Renal cortex interstitium (tissue), 11 donors: ENCODE measurements at regions not wholly inside any gene's neighbourhood (a gene's known extent, or its start where the extent isn't known, plus 50 kb on each side); places are given as distances from the start of the nearest gene placed in this dataset.
A peak's percentile ranks its signal among the peaks of the same experiment; 100 is the strongest.
"Not testable (repeated sequence)": the region's sequence is repeated elsewhere in the genome, so short reads cannot be mapped to it uniquely, and the experiment has no call there.

Experiments used
- DNase-seq, 11 donors: peaks; one replicate each; pipeline ENCODE4 v3.0.0-alpha.2; 2013; ENCODE audit warnings: low read depth in 9 of 11, low spot score in 4 of 11; ENCODE audit errors: extremely low read depth in 1 of 11

DNA sequence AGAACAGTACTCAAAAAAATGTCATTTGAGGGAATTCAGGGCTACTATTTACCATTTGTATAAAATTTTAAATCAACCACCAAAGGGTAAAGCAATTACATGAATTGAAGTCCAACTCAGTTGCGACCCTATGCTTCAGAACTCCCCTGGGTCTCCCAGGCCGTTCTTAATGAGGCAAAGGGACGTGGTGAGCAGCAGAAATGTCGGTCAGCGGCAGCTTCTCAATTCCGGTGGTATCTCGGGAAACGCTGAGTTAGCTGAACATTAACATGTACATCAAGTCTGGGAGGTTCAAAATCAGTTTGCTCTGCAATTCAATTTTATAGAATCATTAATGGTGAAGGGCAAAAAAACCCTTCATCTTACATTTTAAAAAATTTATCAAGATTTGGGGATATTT, 173.2 kb downstream of the DIRAS2 start:
- DNase-seq = no peak

DNA sequence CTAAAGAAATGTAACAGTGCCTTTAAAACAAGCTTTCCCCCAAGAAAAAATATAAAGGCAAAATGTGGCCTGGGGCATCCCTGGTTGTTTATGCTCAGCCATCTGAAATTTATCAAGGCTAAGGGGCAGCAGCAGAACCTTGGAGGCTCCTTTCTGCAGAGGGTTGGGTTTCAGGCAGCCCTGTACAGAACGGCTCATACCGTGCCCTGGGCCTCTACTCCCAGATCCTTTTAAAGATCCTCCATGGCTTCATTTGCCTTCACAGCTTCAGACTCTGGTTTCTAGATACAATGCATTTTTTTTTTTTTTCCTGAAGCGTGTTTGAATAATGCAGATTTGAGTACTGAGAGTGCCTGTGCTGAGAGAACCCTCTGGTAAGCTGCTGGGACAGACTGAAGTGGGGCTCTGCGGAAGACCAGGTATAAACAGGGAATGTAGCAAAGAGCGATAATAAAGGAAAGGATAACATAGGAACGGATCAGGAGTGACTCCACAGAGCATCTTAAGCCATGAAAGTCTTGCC, 172.7 kb downstream of the DIRAS2 start:
- DNase-seq = no peak

DNA sequence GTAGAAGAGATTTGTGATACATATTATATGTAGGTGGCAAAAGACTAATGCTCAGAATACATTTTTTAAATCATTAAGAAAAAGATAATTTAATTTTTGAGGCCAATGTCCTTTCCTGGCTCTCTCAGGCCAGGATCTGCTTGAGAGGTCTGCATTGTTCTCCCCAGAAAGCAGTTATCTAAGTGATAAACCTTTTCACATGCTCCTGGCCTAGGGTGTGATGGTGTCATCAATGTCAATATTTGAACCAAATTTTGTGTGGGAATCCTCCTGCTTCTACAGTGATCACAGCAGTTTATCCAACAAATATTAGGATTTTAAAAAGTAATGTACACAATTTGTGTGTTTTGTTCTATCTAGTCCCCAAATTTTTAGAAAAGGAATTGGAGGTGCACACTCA, 166.6 kb downstream of the DIRAS2 start:
- no peak for DNase-seq

DNA sequence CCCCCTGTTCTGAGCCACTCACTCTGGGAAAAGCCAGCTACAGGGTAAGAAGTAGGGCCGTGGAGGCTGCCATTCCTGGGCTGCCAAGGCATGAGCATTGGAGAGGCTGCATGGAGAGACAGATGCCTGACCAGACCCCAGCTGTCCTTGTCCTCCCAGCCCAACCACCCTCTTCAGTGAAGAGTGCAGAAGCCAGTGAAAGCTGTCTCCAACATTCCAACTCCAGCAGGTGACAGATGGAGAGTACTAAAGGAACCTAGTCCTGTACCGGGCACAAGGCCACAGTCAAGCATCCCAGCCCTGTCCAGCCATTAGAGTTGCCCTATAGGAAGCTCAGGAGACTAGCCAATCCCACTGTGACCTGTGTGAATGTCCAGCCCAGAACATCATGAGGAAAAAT, 165.1 kb downstream of the DIRAS2 start:
- no peak for DNase-seq

DNA sequence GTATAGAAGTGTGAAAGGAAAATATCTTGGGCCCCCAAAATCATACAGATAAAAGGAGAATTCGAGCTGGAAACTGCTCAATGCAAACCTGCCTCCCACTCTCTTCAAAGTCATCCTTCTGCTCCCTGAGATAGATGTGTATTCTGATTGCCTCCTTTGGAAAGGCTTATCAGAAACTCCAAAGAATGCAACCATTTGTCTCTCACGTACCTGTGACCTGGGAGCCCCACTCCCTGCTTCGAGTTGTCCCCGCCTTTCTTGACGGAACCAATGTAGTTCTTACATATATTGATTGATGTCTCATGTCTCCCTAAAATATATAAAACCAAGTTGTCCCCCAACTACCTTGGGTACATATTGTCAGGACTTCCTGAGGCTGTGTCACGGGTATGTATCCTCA, 163.8 kb downstream of the DIRAS2 start:
- DNase-seq = no peak

DNA sequence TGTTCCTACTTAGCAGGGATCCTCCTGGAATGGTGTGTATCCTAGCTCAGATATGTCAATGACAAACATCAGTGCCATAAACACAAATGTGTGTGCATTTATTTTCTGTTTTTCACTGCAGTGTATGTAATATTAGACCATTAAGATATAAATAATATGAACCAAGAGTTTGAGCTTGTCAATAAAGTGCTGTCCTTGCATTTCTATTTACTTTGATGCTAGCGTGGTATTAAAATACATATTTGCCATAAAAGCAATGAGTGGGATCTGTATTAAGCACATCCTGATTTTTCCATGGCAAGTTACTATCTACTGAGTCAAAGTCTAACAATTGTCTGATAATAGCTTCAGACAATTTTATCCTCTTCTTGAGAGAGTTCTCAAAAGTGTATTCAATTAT, 157.6 kb downstream of the DIRAS2 start:
- DNase-seq = no peak

DNA sequence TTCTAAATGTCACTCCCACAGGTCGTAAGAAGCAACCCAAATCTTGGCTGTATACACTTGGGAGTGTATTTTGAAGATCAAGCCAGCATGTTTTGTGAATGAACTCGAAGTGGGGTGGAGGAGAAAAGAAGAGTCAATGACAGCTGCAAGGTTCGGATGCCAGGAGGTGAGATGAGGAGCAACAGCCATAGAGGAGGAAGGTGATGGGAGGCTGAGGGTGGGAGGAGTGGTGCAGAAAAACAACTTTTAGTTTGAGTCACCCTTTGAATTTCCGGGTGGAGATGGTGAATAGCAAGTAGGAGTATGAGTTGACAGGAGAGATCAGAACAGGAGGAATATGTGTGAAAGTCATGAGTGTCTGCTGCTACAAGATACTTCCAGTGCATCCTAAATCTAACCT, 153.6 kb downstream of the DIRAS2 start:
- DNase-seq = no peak

DNA sequence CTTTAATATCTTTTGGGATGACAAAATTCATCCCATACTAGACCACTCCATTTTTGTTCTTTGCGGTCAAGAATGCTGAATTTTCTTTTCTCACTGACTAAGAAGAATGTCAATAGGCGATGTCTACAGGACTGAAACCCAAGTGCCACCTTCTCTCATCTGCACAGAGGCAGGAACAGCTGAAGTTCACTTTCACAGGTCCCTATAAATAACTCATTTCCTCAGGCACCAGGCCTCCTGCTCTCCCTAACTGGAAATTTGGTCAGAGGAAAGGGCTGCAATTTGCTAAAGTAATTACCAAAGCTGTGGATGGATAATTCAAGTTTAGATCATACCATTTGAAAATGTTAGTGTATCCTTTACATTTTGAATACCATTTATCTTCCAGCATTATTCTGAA, 142.9 kb downstream of the DIRAS2 start:
- no peak for DNase-seq

DNA sequence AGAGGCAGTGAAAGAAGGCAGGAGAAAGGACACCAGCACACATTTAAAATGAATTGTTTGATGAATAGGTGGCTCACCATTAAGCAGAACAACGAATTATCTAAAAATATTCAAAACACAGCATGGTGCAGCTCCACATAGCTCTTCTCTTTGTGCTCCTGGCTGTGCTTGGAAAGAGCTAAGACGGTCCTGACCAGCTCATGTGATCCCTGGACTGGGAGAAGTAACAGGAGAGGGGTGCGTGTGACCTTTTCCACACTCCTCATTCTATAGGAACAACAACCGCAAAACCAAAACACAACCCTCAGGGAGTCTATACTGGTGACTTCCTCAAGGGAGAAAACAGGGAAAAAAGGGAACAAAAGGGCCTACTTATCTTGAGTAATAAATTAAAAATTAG, 140.5 kb downstream of the DIRAS2 start:
- DNase-seq = no peak

DNA sequence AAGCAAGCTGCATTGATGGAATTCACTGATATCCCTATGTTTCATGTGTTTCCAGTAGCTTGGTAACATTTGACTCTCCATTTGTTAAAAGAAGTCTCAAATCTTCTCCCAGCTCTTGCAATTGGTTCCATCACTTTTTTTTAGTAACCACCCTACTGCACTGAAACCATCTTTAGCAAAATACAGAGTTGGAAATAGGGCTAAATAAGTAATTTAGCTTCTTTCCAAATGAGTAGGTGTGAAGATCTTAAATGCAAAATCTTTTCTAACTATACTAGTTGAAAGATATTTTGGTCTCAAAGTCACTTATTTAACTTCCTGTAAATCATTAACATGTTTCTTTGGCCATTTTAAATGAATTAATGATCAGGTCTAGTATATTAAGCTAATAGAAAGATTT, 138.1 kb downstream of the DIRAS2 start:
- DNase-seq = no peak

DNA sequence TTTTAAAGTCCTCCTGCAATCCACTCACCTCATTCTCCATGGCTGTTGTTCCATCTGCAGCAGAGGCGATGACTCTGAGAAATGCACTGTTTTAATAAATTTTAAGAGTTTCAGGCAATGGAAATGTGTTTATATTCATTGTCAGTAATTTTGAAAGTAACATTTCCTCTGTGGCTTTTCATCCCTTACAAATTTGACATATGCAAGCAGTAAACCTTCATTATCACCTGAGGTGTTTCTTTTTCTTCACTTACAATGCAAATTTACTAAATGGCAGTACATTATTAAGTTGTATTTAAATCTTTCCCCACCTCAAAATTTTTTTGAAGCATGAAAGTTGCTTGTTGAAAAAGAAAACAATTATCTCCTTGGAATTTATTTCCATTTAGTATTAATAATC, 136.9 kb downstream of the DIRAS2 start:
- no peak for DNase-seq

DNA sequence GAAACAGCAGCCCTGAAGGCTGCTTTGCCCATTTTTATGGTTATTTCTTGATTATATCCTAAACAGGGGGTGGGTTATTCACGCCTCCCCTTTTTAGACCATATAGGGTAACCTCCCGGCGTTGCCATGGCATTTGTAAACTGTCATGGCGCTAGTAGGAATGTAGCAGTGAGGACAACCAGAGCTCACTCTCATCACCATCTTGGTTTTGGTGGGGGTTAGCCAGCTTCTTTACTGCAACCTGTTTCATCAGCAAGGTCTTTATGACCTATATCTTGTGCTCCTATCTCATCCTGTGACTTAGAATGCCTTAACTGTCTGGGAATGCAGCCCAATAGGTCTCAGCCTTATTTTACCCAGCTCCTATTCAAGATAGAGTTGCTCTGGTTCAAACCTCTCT, 136.2 kb downstream of the DIRAS2 start:
- not testable (repeated sequence) for DNase-seq

DNA sequence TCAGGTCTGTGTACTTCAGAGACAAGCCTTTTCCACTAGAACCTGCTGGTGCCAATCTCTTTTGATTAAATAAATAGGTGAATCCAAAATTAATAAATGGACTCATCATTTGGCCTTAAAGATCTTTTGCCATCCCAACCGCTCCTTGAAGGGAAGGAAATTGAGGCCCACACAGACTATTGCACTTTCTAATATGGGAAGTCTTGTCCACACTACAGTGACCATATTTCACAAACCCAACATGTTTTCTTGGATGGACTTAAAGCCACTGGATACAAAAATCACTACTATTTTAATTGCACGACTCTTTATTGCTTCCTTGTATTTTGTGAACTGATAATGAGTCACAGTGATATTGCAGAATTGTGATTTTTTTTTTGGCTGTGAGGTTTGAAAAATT, 135.0 kb downstream of the DIRAS2 start:
- no peak for DNase-seq

DNA sequence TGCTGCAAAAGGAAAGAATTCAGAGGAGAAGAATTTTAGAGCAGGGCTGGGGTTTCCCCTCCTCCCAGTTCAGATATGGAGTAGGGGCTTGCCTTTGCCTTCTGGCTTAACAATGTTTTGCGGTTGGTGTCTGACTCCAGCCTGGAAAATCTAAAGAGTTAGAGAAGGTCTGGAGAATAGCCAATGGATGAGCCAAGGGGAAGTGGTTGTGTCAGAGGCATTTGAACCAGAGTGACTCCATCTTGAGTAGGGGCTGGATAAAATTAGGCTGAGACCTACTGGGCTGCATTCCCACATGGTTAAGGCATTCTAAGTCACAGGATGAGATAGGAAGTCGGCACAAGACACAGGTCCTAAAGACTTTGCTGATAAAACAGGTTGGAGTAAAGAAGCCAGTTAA, 133.7 kb downstream of the DIRAS2 start:
- no peak for DNase-seq

DNA sequence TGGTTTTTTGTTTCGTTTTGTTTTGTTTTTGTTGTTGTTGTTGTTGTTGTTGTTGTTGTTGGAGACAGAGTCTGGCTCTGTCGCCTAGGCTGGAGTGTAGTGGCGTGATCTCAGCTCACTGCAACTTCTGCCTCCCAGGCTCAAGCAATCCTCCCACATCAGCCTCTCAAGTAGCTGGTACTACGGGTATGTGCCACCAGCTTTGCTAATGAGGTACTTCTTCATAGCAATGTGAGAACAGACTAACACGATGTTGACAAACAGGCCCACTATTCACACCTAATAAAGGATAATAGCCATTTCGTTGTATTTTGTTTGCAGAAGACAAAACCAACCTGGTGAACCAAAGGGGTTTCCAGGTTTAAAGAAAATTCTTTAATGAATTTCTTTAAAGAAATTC, 130.9 kb downstream of the DIRAS2 start:
- DNase-seq = no peak

DNA sequence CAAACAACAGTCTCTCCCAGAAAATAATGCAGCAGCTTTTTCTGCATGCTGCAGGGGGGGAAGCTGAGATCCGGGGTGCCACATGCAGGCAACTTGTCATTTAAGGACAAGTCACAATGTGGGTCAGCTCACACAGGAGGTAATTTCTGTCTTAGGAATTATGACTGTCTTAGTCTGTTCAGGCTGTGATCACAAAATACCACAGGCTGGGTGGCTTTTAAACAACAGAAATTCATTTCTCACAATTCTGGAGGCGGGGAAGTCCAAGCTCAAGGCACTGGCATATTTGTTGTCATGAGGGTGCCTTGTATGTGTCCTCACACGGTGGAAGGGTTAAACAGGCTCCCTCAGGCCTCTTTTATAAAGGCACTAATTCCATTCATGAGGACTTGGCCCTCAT, 127.7 kb downstream of the DIRAS2 start:
- no peak for DNase-seq

DNA sequence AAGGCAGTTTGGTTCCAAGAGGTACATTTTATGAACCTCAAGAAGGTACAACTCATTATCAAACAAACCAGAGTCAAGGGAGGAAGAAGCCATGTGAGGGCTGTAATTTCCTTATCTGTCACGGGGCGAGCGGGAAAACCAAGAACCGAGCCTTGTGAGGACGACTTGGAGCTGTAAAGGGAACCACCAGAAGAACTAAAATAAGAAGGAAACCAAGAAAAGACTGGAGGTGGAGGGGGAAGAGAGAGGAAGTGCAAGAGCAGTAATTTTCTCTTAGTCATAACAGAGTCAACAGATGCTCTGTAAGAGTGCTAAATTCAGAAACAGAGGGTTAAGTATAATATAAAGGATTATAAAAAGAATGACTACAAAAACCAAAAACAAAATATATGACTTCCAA, 127.1 kb downstream of the DIRAS2 start:
- DNase-seq = no peak

DNA sequence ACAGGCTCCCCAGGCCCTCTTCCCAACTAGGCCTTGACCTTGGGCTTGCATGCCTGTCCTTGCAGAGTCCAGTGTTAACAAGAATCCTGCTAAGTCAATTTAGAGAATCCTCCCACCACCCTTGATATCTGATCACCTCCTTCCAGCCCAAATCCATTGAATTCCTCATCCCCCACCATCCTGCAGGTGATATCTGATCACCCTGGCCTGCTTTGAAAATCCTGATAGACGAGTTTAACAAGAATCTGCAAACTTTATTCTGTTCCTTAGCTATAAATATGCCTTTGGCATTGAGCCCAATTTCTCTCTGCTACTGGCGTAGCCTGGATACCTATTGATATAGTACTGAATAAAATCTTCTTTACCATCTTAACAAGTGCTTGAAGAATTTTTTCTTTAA, 125.5 kb downstream of the DIRAS2 start:
- DNase-seq = peak in 5 of 11 donors; percentile 3 to 35 (median 18)

DNA sequence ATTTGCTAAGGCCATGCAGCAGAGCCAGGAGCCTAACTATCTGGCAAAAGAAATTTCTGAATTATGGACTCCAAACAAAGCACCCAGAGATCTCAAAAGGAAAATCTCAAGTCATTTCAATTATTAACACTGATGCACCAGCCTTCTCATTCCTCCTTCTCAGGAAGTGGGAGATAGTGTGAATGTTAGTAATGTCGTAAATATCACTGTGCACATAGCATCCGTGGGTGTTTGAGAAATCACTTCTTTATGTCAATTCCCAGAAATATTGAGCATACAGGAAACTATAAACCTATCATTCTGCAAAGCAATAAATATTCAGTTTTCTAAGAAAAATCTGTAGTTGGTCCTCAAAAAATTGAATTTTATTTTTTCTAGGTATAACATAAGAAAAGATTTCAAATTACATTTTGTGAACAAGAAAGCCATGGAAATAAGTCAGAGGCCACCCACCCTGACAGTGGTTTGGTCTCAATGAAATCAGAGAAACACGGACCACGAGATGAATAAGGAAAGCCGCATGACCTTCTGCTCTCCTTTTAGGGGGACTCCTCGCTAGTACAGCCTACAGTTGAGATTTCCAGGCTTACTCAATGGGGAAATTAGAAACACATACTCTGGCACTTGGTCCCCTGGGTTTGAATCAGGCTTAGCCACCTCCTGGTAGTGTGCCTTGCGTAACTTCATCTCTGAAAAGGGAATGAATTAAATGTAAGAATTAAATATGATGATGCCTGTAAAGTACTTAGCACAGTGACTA, 120.6 kb downstream of the DIRAS2 start:
- no peak for DNase-seq

DNA sequence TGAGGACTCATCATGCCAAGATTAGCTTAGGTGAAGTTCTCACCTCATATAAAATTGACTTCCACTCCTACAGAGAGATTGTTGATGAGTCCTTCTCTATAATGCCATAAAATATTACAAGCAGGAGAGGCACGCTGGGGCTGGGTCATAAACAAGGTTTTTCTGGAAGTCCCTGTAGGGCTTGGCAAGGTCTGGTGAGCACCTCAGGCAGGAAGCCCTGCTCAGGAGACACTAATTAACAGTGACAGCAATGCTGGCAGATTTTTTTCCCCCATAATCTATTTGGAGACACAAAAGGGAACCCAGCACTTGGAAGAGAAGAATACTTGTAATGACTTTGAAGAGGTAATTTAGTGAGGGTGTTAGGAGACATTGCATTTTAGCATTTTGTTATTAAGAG, 118.7 kb downstream of the DIRAS2 start:
- peak in 1 of 11 donors; percentile 2 for DNase-seq

DNA sequence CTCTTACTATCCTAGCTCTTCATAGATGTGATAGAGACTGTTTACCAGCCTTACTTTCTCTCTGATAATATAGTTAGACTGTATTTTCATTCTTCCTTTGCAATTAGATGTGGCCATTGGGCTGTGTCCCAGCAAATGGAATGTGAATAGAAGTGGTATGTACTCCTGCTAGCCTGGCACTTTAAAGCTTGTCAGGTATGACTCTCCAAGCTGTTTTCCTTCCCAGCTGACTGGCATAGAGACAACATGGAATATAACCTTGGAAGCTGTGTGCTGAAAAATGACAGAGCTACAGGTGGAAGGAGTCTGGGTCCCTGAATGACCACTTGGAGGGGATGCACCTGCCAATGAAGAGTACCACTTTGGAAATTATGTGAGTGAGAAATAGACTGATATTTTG, 116.2 kb downstream of the DIRAS2 start:
- DNase-seq = peak in 4 of 11 donors; percentile 5 to 39 (median 12)
